ENCODE measurements at regions not wholly inside any gene's neighbourhood (a gene's known extent, or its start where the extent isn't known, plus 50 kb on each side); places are given as distances from the start of the nearest gene placed in this dataset.
"Not testable (repeated sequence)": the region's sequence is repeated elsewhere in the genome, so short reads cannot be mapped to it uniquely, and the experiment has no call there.

DNA sequence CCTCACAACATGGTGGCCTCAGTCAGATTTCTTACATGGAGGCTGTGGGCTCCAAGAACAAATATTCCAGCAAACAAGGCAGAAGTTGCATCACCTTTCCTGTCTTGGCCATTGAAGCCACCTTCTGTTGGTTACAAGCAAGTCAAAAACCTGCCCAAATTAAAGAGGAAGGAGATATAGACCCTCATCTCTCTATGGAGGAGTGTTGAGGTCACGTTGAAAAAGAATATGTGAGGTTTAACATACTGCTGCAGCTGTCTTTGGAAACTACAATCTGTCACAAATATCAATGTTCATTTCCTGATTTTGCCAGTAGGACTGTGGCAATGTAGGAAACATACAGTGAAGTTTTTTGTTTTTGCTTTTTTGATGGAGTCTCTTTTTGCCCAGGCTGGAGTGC lies 211.4 kb downstream of the COPRS start (continued):
- TF ChIP-seq ZNF707 (tag by site-specific recombination; IDR thresholded peaks at IDR 0.05) (no peak), ZNF266 (tag by site-specific recombination; IDR thresholded peaks at IDR 0.05; ENCODE audit: low read depth) (no peak), ZNF501 (tag by site-specific recombination; IDR thresholded peaks at IDR 0.05) (no peak), ZNF549 (tag by site-specific recombination; IDR thresholded peaks at IDR 0.05) (no peak), ZEB2 (tag by site-specific recombination; IDR thresholded peaks at IDR 0.05) (no peak), HOXD13 (CRISPR knock-in tag; IDR thresholded peaks at IDR 0.05; ENCODE audit: borderline replicate concordance) (no peak)
- TF ChIP-seq, protein P1, sequence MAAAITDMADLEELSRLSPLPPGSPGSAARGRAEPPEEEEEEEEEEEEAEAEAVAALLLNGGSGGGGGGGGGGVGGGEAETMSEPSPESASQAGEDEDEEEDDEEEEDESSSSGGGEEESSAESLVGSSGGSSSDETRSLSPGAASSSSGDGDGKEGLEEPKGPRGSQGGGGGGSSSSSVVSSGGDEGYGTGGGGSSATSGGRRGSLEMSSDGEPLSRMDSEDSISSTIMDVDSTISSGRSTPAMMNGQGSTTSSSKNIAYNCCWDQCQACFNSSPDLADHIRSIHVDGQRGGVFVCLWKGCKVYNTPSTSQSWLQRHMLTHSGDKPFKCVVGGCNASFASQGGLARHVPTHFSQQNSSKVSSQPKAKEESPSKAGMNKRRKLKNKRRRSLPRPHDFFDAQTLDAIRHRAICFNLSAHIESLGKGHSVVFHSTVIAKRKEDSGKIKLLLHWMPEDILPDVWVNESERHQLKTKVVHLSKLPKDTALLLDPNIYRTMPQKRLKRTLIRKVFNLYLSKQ (tag by site-specific recombination; IDR thresholded peaks at IDR 0.05; ENCODE audit: borderline replicate concordance) = no peak
- TF ChIP-seq, protein P2, sequence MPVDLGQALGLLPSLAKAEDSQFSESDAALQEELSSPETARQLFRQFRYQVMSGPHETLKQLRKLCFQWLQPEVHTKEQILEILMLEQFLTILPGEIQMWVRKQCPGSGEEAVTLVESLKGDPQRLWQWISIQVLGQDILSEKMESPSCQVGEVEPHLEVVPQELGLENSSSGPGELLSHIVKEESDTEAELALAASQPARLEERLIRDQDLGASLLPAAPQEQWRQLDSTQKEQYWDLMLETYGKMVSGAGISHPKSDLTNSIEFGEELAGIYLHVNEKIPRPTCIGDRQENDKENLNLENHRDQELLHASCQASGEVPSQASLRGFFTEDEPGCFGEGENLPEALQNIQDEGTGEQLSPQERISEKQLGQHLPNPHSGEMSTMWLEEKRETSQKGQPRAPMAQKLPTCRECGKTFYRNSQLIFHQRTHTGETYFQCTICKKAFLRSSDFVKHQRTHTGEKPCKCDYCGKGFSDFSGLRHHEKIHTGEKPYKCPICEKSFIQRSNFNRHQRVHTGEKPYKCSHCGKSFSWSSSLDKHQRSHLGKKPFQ (tag by site-specific recombination; IDR thresholded peaks at IDR 0.05) = no peak

DNA sequence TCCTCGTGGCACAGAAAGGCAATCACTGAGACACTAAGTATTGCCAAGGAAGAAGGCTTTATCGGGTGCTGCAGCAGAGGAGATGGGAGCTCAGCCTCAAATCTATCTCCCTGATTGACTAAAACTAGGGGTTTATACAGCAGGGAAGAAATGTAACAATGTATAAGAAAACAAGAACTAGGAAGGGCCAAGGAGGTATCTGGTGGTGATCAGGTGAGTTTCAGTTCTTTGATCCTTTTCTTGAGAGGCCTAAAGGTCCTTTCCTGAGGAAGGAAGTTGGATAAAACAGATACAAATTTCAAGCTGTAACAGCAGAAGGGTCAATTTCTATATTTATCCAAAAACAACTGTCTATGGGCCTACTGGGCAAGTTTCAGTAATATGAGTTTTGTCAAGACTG lies 212.4 kb downstream of the COPRS start:
- CTCF ChIA-PET = interaction anchor here (0.6 to 0.7 kb wide), 3 partner anchors 219 to 1353 kb away, joined by 3 to 4 read pairs (median 3); no protein-coding TSS in a partner anchor
- no peak for TF ChIP-seq ZBTB20 (tag by site-specific recombination; IDR thresholded peaks at IDR 0.05)
- TF ChIP-seq ZNF629 (tag by site-specific recombination; IDR thresholded peaks at IDR 0.05) = no peak
- TF ChIP-seq ZNF548 (tag by site-specific recombination; IDR thresholded peaks at IDR 0.05) = no peak
- no peak for TF ChIP-seq GFI1B (tag by site-specific recombination; IDR thresholded peaks at IDR 0.05)

DNA sequence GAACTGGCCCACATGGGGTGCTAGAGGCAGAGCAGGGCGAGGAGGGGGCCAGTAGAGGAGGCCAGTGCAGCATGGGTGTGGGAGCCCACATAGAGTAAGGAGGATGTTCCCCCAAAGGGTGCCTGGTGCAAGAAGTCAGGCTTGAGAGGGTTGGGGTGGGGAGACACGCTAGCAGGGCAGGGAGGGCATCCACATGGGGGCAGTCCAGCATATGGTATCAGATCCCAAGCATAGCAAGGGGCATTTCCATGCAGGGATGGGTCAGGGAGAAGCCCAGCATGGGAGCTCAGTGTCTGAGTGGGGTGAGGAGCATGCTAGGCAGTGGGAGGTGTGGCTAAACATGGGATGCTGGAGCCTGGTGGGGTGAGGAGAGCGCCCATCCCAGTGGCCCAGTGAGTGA lies 213.7 kb downstream of the COPRS start:
- Histone ChIP-seq H3K27ac (ENCODE audit: extremely low read depth, low read depth, low read length) (no peak overlapping the region), H3K4me1 (ENCODE audit: control insufficient read depth, insufficient read depth, low read length) (no peaks in the 10 kb centered on the region), H3K36me3 (ENCODE audit: control insufficient read depth in 2 of 2, insufficient read depth in 1 of 2, low read length in 2 of 2) (no peaks in the 10 kb centered on the region), H3K9me3 (ENCODE audit: control insufficient read depth, insufficient read depth, low read depth, low read length) (no peaks in the 10 kb centered on the region), H3K4me3 (ENCODE audit: low read depth, low read length) (no peak overlapping the region)
- CTCF ChIA-PET = no interaction called here
- TF ChIP-seq, protein P3, sequence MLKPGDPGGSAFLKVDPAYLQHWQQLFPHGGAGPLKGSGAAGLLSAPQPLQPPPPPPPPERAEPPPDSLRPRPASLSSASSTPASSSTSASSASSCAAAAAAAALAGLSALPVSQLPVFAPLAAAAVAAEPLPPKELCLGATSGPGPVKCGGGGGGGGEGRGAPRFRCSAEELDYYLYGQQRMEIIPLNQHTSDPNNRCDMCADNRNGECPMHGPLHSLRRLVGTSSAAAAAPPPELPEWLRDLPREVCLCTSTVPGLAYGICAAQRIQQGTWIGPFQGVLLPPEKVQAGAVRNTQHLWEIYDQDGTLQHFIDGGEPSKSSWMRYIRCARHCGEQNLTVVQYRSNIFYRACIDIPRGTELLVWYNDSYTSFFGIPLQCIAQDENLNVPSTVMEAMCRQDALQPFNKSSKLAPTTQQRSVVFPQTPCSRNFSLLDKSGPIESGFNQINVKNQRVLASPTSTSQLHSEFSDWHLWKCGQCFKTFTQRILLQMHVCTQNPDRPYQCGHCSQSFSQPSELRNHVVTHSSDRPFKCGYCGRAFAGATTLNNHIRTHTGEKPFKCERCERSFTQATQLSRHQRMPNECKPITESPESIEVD (tag by site-specific recombination; IDR thresholded peaks at IDR 0.05) = no peak
- TF ChIP-seq SCRT2 (tag by site-specific recombination; IDR thresholded peaks at IDR 0.05) = no peak
- POLR2A ChIA-PET = no interaction called here

More for the DNA sequence above, 212.4 kb downstream of the COPRS start:
- H3K4me1 ChIP-seq (ENCODE audit: control insufficient read depth, insufficient read depth, low read length) = no peaks in the 10 kb centered on the region
- POLR2A ChIA-PET = no interaction called here
- H3K9me3 ChIP-seq (ENCODE audit: control insufficient read depth, insufficient read depth, low read depth, low read length) = no peaks in the 10 kb centered on the region
- no peaks in the 10 kb centered on the region for H3K36me3 ChIP-seq (ENCODE audit: control insufficient read depth in 2 of 2, insufficient read depth in 1 of 2, low read length in 2 of 2)
- no peak overlapping the region for H3K4me3 ChIP-seq (ENCODE audit: low read depth, low read length)
- H3K27ac ChIP-seq (ENCODE audit: extremely low read depth, low read depth, low read length) = no peak overlapping the region

DNA sequence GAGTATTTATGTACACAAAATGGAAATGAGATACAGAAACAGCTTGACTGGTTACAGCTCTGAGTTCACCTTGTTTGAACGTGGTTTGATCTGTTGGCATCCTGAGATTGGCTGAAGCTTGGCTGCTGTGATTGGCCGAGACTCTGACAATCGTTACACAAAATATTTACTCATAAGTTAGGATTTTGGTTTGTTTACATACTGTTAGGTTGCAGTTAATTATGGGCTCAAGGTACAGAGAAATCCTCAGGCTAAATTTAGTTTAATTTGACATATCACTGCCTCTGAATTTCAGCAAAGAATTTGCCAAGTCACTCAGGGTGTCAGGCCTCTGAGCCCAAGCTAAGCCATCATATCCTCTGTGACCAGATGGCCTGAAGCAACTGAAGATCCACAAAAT lies 227.3 kb downstream of the COPRS start:
- Histone ChIP-seq H3K4me3 (ENCODE audit: low read depth, low read length) (no peak overlapping the region), H3K27ac (ENCODE audit: extremely low read depth, low read depth, low read length) (no peak overlapping the region), H3K9me3 (ENCODE audit: control insufficient read depth, insufficient read depth, low read depth, low read length) (no peaks in the 10 kb centered on the region; the same call in 1 of the 2 replicates), H3K4me1 (ENCODE audit: control insufficient read depth, insufficient read depth, low read length) (no peaks in the 10 kb centered on the region), H3K36me3 (ENCODE audit: control insufficient read depth in 2 of 2, insufficient read depth in 1 of 2, low read length in 2 of 2) (no peaks in the 10 kb centered on the region)
- CTCF ChIA-PET = interaction anchor here (0.5 kb wide), 1 partner anchor 69 kb away, joined by 3 read pairs; no protein-coding TSS in a partner anchor
- TF ChIP-seq, protein P4, sequence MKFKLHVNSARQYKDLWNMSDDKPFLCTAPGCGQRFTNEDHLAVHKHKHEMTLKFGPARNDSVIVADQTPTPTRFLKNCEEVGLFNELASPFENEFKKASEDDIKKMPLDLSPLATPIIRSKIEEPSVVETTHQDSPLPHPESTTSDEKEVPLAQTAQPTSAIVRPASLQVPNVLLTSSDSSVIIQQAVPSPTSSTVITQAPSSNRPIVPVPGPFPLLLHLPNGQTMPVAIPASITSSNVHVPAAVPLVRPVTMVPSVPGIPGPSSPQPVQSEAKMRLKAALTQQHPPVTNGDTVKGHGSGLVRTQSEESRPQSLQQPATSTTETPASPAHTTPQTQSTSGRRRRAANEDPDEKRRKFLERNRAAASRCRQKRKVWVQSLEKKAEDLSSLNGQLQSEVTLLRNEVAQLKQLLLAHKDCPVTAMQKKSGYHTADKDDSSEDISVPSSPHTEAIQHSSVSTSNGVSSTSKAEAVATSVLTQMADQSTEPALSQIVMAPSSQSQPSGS (tag by site-specific recombination; IDR thresholded peaks at IDR 0.05; ENCODE audit: low read depth) = no peak
- TF ChIP-seq ZNF658 (tag by site-specific recombination; IDR thresholded peaks at IDR 0.05) = no peak
- no peak for TF ChIP-seq ZNF768 (tag by site-specific recombination; IDR thresholded peaks at IDR 0.05)
- POLR2A ChIA-PET = no interaction called here

DNA sequence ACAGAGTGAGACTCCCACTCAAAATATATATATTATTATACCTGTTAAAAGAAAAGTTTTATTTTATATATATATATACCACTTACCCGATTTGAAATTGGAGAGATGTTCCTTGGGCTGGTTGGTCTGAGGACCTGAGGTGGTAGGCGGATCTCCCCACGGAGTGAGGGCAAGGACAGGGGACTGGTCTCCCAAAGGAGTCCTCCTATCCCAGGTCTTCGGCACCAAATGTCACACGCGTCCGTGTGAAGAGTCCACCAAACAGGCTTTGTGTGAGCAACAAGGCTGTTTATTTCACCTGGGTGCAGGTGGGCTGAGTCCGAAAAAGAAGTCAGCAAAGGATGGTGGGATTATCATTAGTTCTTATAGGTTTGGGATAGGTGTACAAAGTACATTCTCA lies 228.2 kb downstream of the COPRS start:
- H3K9me3 ChIP-seq (ENCODE audit: control insufficient read depth, insufficient read depth, low read depth, low read length); POLR2A ChIA-PET; H3K27ac ChIP-seq (ENCODE audit: extremely low read depth, low read depth, low read length); CTCF ChIA-PET; H3K4me3 ChIP-seq (ENCODE audit: low read depth, low read length); H3K4me1 ChIP-seq (ENCODE audit: control insufficient read depth, insufficient read depth, low read length); H3K36me3 ChIP-seq (ENCODE audit: control insufficient read depth in 2 of 2, insufficient read depth in 1 of 2, low read length in 2 of 2): not testable (repeated sequence)

Data from HEK293 (cell line).